ENCODE measurements at regions not wholly inside any gene's neighbourhood (a gene's known extent, or its start where the extent isn't known, plus 50 kb on each side); places are given as distances from the start of the nearest gene placed in this dataset.

- intact Hi-C loops (cut with DNase I) = no loop called here
- no peak for DNase-seq (ENCODE audit: low spot score)
- ATAC-seq = peak; percentile 62
Observed at GRCh38 chr1:221336126-221336525, 405.8 kb downstream of the DUSP10 start.

GRCh38 chr1:221337106-221337505, 404.8 kb downstream of the DUSP10 start:
- intact Hi-C loops (cut with DNase I) = no loop called here
- DNase-seq (ENCODE audit: low spot score) = no peak
- ATAC-seq = no peak

GRCh38 chr1:221343136-221343535, 398.8 kb downstream of the DUSP10 start:
- DNase-seq (ENCODE audit: low spot score) (no peak), ATAC-seq (no peak)
- intact Hi-C loops (cut with DNase I) = no loop called here

GRCh38 chr1:221343607-221344006, 398.3 kb downstream of the DUSP10 start:
- no peak for ATAC-seq
- intact Hi-C loops (cut with DNase I) = no loop called here
- no peak for DNase-seq (ENCODE audit: low spot score)

- ATAC-seq (no peak), DNase-seq (ENCODE audit: low spot score) (no peak)
- intact Hi-C loops (cut with DNase I) = no loop called here
Observed at GRCh38 chr1:221344693-221345092, 397.2 kb downstream of the DUSP10 start.

- intact Hi-C loops (cut with DNase I) = no loop called here
Observed at GRCh38 chr1:221347706-221348105, 394.2 kb downstream of the DUSP10 start.

GRCh38 chr1:221350091-221350490, 391.8 kb downstream of the DUSP10 start:
- no peak for ATAC-seq
- intact Hi-C loops (cut with DNase I) = no loop called here
- no peak for DNase-seq (ENCODE audit: low spot score)

More at GRCh38 chr1:221347706-221348105, 394.2 kb downstream of the DUSP10 start:
- DNase-seq (ENCODE audit: low spot score) (no peak), ATAC-seq (no peak)

GRCh38 chr1:221356693-221357092, 385.2 kb downstream of the DUSP10 start:
- DNase-seq (ENCODE audit: low spot score) (no peak), ATAC-seq (no peak)
- intact Hi-C loops (cut with DNase I) = no loop called here

GRCh38 chr1:221363039-221363438, 378.9 kb downstream of the DUSP10 start:
- DNase-seq (ENCODE audit: low spot score) = no peak
- no peak for ATAC-seq
- intact Hi-C loops (cut with DNase I) = no loop called here

- intact Hi-C loops (cut with DNase I) = no loop called here
- DNase-seq (ENCODE audit: low spot score) (no peak), ATAC-seq (peak; percentile 65)
Observed at GRCh38 chr1:221366495-221367110, 375.3 kb downstream of the DUSP10 start.

GRCh38 chr1:221371705-221372104, 370.2 kb downstream of the DUSP10 start:
- DNase-seq (ENCODE audit: low spot score) (no peak), ATAC-seq (no peak)
- intact Hi-C loops (cut with DNase I) = no loop called here

GRCh38 chr1:221373795-221374194, 368.1 kb downstream of the DUSP10 start:
- intact Hi-C loops (cut with DNase I) = no loop called here
- DNase-seq (ENCODE audit: low spot score) = no peak
- no peak for ATAC-seq

GRCh38 chr1:221376286-221376685, 365.6 kb downstream of the DUSP10 start:
- intact Hi-C loops (cut with DNase I) = no loop called here
- ATAC-seq = no peak
- DNase-seq (ENCODE audit: low spot score) = no peak

- ATAC-seq = peak; percentile 59
- DNase-seq (ENCODE audit: low spot score) = no peak
- intact Hi-C loops (cut with DNase I) = no loop called here
Observed at GRCh38 chr1:221381910-221382623, 359.8 kb downstream of the DUSP10 start.

GRCh38 chr1:221392453-221392852, 349.4 kb downstream of the DUSP10 start:
- intact Hi-C loops (cut with DNase I) = no loop called here
- ATAC-seq = peak; percentile 89
- no peak for DNase-seq (ENCODE audit: low spot score)

- DNase-seq (ENCODE audit: low spot score) (no peak), ATAC-seq (no peak)
- intact Hi-C loops (cut with DNase I) = no loop called here
Observed at GRCh38 chr1:221394011-221394544, 347.8 kb downstream of the DUSP10 start.

GRCh38 chr1:221396526-221396925, 345.4 kb downstream of the DUSP10 start:
- DNase-seq (ENCODE audit: low spot score) = no peak
- no peak for ATAC-seq
- intact Hi-C loops (cut with DNase I) = no loop called here

- intact Hi-C loops (cut with DNase I) = no loop called here
- DNase-seq (ENCODE audit: low spot score) (no peak), ATAC-seq (no peak)
Observed at GRCh38 chr1:221397141-221397540, 344.7 kb downstream of the DUSP10 start.

GRCh38 chr1:221397606-221398005, 344.3 kb downstream of the DUSP10 start:
- ATAC-seq = no peak
- no peak for DNase-seq (ENCODE audit: low spot score)
- intact Hi-C loops (cut with DNase I) = no loop called here

GRCh38 chr1:221405146-221405545, 336.7 kb downstream of the DUSP10 start:
- no peak for ATAC-seq
- intact Hi-C loops (cut with DNase I) = no loop called here

More at GRCh38 chr1:221405146-221405545, 336.7 kb downstream of the DUSP10 start:
- no peak for DNase-seq (ENCODE audit: low spot score)
